Natural killer cell (primary cell): ENCODE measurements at regions not wholly inside any gene's neighbourhood (a gene's known extent, or its start where the extent isn't known, plus 50 kb on each side); places are given as distances from the start of the nearest gene placed in this dataset.

Source experiments
- ATAC-seq, 3 donors: fragments of 150-1000 bp in 2 of 3; fragments of 200-7000 bp in 1 of 3; cut with Tn5 transposase; 1 replicate in 1 of 3; 2 replicates in 2 of 3; pipeline ENCODE4 v1.10.0; 2021; ENCODE audit warnings: mild to moderate bottlenecking in 2 of 3, moderate library complexity in 2 of 3
- DNase-seq, 2 donors: peaks; one replicate each; pipeline versions ENCODE4 v3.0.0 to v3.0.0-alpha.2; 2013 to 2021; ENCODE audit warnings: mixed read lengths in 1 of 2
- H3K27ac ChIP-seq: one replicate; pipeline ENCODE4 v1.5.1; 2013; ENCODE audit warnings: mild to moderate bottlenecking, low read length
- H3K27me3 ChIP-seq: one replicate; pipeline ENCODE4 v1.6.1; 2013; ENCODE audit warnings: low read length; ENCODE audit not compliant: control insufficient read depth, insufficient read depth
- H3K36me3 ChIP-seq: one replicate; pipeline ENCODE4 v1.6.1; 2013; ENCODE audit warnings: low read length; ENCODE audit not compliant: control insufficient read depth, insufficient read depth
- H3K4me1 ChIP-seq: one replicate; pipeline ENCODE4 v1.6.1; 2013; ENCODE audit warnings: low read length; ENCODE audit not compliant: control insufficient read depth, insufficient read depth
- H3K4me3 ChIP-seq: one replicate; pipeline ENCODE4 v1.5.1; 2013; ENCODE audit warnings: low read length
- H3K9me3 ChIP-seq: one replicate; pipeline ENCODE4 v1.6.1; 2013; ENCODE audit warnings: low read length; ENCODE audit not compliant: control insufficient read depth, insufficient read depth
- H3K27ac Mint-ChIP-seq, 2 donors: one replicate each; pipeline ENCODE4 v1.8.0; 2022; ENCODE audit warnings: mild to moderate bottlenecking in 2 of 2, mixed read lengths in 2 of 2, moderate library complexity in 1 of 2
- H3K27me3 Mint-ChIP-seq, 2 donors: one replicate each; pipeline ENCODE4 v1.8.0; 2022; ENCODE audit warnings: low read depth in 2 of 2, mixed read lengths in 2 of 2
- H3K36me3 Mint-ChIP-seq: one replicate; pipeline ENCODE4 v1.8.0; 2022; ENCODE audit warnings: mixed read lengths
- H3K4me1 Mint-ChIP-seq, 2 donors: one replicate each; pipeline ENCODE4 v1.8.0; 2022; ENCODE audit warnings: mixed read lengths in 2 of 2
- H3K4me3 Mint-ChIP-seq: one replicate; pipeline ENCODE4 v1.8.0; 2022; ENCODE audit warnings: mild to moderate bottlenecking, moderate library complexity, mixed read lengths
- H3K9me3 Mint-ChIP-seq, 2 donors: one replicate each; pipeline ENCODE4 v1.8.0; 2022; ENCODE audit warnings: mixed read lengths in 2 of 2
- CTCF ChIP-seq: fragments of 200-600 bp; IDR thresholded peaks from one replicate; pipeline ENCODE4 v1.8.0; 2022; ENCODE audit warnings: antibody characterized with exemption
- WGBS: methylation state at CpG from one replicate; pipeline ENCODE4 v1.1.7; 2013; ENCODE audit warnings: missing lambda C conversion rate; ENCODE audit not compliant: insufficient coverage; 5-methylcytosine and 5-hydroxymethylcytosine counted together
- intact Hi-C: fragments of 100-400 bp; cut with micrococcal nuclease; formaldehyde crosslinking; loops from one replicate; pipeline ENCODE4 v1.14.2; 2022

GRCh38 chr16:66267292-66268014 is 99.0 kb upstream of the CDH5 start:
- H3K4me3 Mint-ChIP-seq, result no peak overlapping the region
- intact Hi-C loops, result no loop called here
- Histone ChIP-seq H3K9me3 (no peaks in the 10 kb centered on the region), H3K27me3 (peaks cover 5% of the 10 kb centered on the region), H3K27ac (no peak overlapping the region), H3K36me3 (no peaks in the 10 kb centered on the region), H3K4me3 (no peak overlapping the region), H3K4me1 (peaks cover 8% of the 10 kb centered on the region)
- ATAC-seq (no peak), DNase-seq (no peak)
- no peak for TF ChIP-seq CTCF
- H3K9me3 Mint-ChIP-seq, result no peaks in the 10 kb centered on the region
- H3K27me3 Mint-ChIP-seq, result peaks cover 8 to 17% of the 10 kb centered on the region in 2 donors
- H3K36me3 Mint-ChIP-seq, result no peaks in the 10 kb centered on the region
- 67% methylated on average over 8 of the region's 10 CpGs for whole genome bisulfite sequencing
- H3K4me1 Mint-ChIP-seq, result peaks cover 0 to 8% of the 10 kb centered on the region in 2 donors
- H3K27ac Mint-ChIP-seq, result no peak overlapping the region

GRCh38 chr16:66266436-66267291 is 99.8 kb upstream of the CDH5 start:
- no peak for ATAC-seq
- Mint-ChIP-seq H3K27ac (no peak overlapping the region), H3K9me3 (no peaks in the 10 kb centered on the region), H3K4me3 (no peak overlapping the region), H3K27me3 (peaks cover 8 to 17% of the 10 kb centered on the region in 2 donors), H3K36me3 (no peaks in the 10 kb centered on the region), H3K4me1 (peaks cover 0 to 8% of the 10 kb centered on the region in 2 donors)
- DNase-seq, result no peak
- H3K4me3 ChIP-seq, result no peak overlapping the region
- no peak overlapping the region for H3K27ac ChIP-seq
- peaks cover 5% of the 10 kb centered on the region for H3K27me3 ChIP-seq
- intact Hi-C loops, result no loop called here
- 8% methylated on average over 23 of the region's 24 CpGs for WGBS
- H3K4me1 ChIP-seq, result peaks cover 8% of the 10 kb centered on the region
- no peaks in the 10 kb centered on the region for H3K36me3 ChIP-seq
- no peaks in the 10 kb centered on the region for H3K9me3 ChIP-seq
- no peak for TF ChIP-seq CTCF

DNA sequence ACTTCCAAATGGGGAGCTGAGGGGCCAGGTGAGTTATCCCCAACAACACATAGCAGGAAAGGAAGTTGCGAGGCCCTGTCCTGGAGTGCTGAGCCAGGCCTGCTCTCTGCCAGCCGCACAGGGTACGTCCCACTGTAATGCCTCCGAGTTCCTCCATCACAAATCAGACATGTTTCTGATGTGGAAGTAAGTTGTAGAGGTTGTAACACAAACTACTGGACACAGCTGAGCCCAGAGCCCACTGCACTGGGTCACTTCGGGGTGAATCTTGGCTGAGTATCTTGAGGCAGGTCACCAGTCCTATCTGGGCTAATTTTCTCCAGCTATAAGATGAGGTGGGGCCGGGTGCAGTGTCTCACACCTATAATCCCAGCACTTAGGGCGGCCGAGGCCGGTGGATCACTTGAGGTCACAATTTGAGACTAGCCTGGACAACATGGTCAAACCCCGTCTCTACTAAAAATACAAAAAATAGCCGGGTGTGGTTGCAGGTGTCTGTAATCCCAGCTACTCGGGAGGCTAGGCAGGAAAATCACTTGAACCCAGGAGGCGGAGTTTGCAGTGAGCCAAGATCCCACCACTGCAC is 100.8 kb upstream of the CDH5 start:
- H3K9me3 ChIP-seq, result no peaks in the 10 kb centered on the region
- H3K9me3 Mint-ChIP-seq, result no peaks in the 10 kb centered on the region
- intact Hi-C loops, result no loop called here
- H3K4me1 Mint-ChIP-seq, result peaks cover 0 to 8% of the 10 kb centered on the region in 2 donors
- H3K4me3 Mint-ChIP-seq, result no peak overlapping the region
- H3K36me3 Mint-ChIP-seq, result no peaks in the 10 kb centered on the region
- no peak overlapping the region for H3K27ac ChIP-seq
- 92% methylated on average over 10 of the region's 13 CpGs for WGBS
- no peaks in the 10 kb centered on the region for H3K36me3 ChIP-seq
- DNase-seq (no peak), ATAC-seq (no peak)
- no peak overlapping the region for H3K4me3 ChIP-seq
- no peak for TF ChIP-seq CTCF
- peaks cover 8% of the 10 kb centered on the region for H3K4me1 ChIP-seq
- H3K27me3 Mint-ChIP-seq, result peaks cover 1 to 12% of the 10 kb centered on the region in 2 donors
- no peak overlapping the region for H3K27ac Mint-ChIP-seq
- peaks cover 5% of the 10 kb centered on the region for H3K27me3 ChIP-seq
